ENCODE measurements at regions not wholly inside any gene's neighbourhood (a gene's known extent, or its start where the extent isn't known, plus 50 kb on each side); places are given as distances from the start of the nearest gene placed in this dataset.

DNA sequence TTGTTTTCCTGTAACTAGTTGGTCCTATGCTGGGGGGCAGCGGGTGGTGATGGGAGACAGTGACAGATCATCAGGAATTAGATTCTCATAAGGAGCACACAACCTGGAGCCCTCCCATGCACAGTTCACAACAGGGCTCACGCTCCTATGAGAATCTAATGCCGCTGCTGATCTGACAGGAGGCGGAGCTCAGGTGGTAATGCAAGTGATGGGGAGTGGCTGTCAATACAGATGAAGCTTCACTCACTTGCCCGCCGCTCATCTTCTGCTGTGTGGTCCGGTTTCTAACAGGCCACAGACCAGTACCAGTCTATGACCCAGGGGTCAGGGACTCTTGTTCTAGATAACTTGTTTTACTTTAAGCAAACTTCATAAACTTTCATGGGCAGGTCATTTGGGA lies 205.3 kb upstream of the SLC14A2 start:
- no peak overlapping the region for H3K27ac Mint-ChIP-seq (ENCODE audit: unreplicated experiment)
- H3K36me3 ChIP-seq (ENCODE audit: insufficient read depth, low read length): no peaks in the 10 kb centered on the region
- H3K9me3 Mint-ChIP-seq (ENCODE audit: unreplicated experiment): peaks cover 4% of the 10 kb centered on the region
- no peak overlapping the region for H2AFZ ChIP-seq (ENCODE audit: low read depth, low read length)
- H3K4me3 ChIP-seq (ENCODE audit: insufficient read depth, low read depth, low read length): no peak overlapping the region
- no peak overlapping the region for H3K9ac ChIP-seq (ENCODE audit: low read length)
- no peak for TF ChIP-seq CTCF (IDR thresholded peaks at IDR 0.05; ENCODE audit: insufficient read depth, low read depth, low read length)
- TF ChIP-seq EZH2 (IDR thresholded peaks at IDR 0.05; ENCODE audit: insufficient read depth, low read length): no peak
- peaks cover 4% of the 10 kb centered on the region for H3K4me1 ChIP-seq (ENCODE audit: insufficient read depth, low read length)
- no peaks in the 10 kb centered on the region for H3K4me1 Mint-ChIP-seq (ENCODE audit: low read depth, unreplicated experiment)
- H3K4me3 Mint-ChIP-seq (ENCODE audit: unreplicated experiment): no peak overlapping the region
- H3K4me2 ChIP-seq (ENCODE audit: low read length): no peak overlapping the region
- H3K27me3 Mint-ChIP-seq (ENCODE audit: low read depth, unreplicated experiment): no peaks in the 10 kb centered on the region
- H4K20me1 ChIP-seq (ENCODE audit: insufficient read depth, low read length): no peaks in the 10 kb centered on the region
- no peaks in the 10 kb centered on the region for H3K27me3 ChIP-seq (ENCODE audit: insufficient read depth, low read length)
- FAIRE-seq (no peak), DNase-seq (ENCODE audit: low read depth) (no peak)
- H3K79me2 ChIP-seq (ENCODE audit: insufficient read depth, low read length): no peaks in the 10 kb centered on the region
- no peaks in the 10 kb centered on the region for H3K9me3 ChIP-seq (ENCODE audit: insufficient read depth, low read depth, low read length)
- H3K36me3 Mint-ChIP-seq (ENCODE audit: low read depth, unreplicated experiment): no peaks in the 10 kb centered on the region
- H3K27ac ChIP-seq (ENCODE audit: low read depth, low read length): no peak overlapping the region

DNA sequence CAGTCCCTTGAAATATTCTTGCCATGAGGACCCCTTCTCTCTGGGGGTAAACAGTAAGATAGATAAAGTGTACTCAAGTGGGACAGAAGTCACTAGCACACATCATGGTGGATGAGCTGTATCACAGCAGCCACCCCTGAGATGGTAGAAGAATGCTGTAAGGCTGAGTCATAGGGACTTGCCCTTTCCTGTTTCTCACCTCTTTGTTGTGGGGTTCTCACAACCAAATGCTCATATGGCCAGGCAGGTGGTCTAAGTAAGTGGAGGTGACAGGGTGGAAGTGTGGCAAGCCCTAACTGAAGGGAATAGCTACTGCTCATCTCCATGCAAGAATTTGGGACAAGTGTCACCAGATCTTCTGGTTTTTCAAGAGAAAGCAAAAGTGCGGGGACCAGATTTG lies 202.7 kb upstream of the SLC14A2 start:
- FAIRE-seq: no peak
- no peak overlapping the region for H3K4me3 ChIP-seq (ENCODE audit: insufficient read depth, low read depth, low read length)
- no peaks in the 10 kb centered on the region for H4K20me1 ChIP-seq (ENCODE audit: insufficient read depth, low read length)
- no peaks in the 10 kb centered on the region for H3K9me3 ChIP-seq (ENCODE audit: insufficient read depth, low read depth, low read length)
- Mint-ChIP-seq H3K36me3 (ENCODE audit: low read depth, unreplicated experiment) (no peaks in the 10 kb centered on the region), H3K27me3 (ENCODE audit: low read depth, unreplicated experiment) (no peaks in the 10 kb centered on the region), H3K4me1 (ENCODE audit: low read depth, unreplicated experiment) (no peaks in the 10 kb centered on the region), H3K27ac (ENCODE audit: unreplicated experiment) (no peak overlapping the region), H3K9me3 (ENCODE audit: unreplicated experiment) (no peaks in the 10 kb centered on the region), H3K4me3 (ENCODE audit: unreplicated experiment) (no peak overlapping the region)
- no peak overlapping the region for H2AFZ ChIP-seq (ENCODE audit: low read depth, low read length)
- H3K36me3 ChIP-seq (ENCODE audit: insufficient read depth, low read length): no peaks in the 10 kb centered on the region
- DNase-seq (ENCODE audit: low read depth): no peak
- H3K79me2 ChIP-seq (ENCODE audit: insufficient read depth, low read length): no peaks in the 10 kb centered on the region
- no peak overlapping the region for H3K27ac ChIP-seq (ENCODE audit: low read depth, low read length)
- H3K4me2 ChIP-seq (ENCODE audit: low read length): no peak overlapping the region
- peaks cover 4% of the 10 kb centered on the region for H3K4me1 ChIP-seq (ENCODE audit: insufficient read depth, low read length)
- H3K9ac ChIP-seq (ENCODE audit: low read length): no peak overlapping the region
- H3K27me3 ChIP-seq (ENCODE audit: insufficient read depth, low read length): no peaks in the 10 kb centered on the region
- TF ChIP-seq CTCF (IDR thresholded peaks at IDR 0.05; ENCODE audit: insufficient read depth, low read depth, low read length): no peak
- no peak for TF ChIP-seq EZH2 (IDR thresholded peaks at IDR 0.05; ENCODE audit: insufficient read depth, low read length)

GRCh38 chr18:45413180-45413836 lies 202.0 kb upstream of the SLC14A2 start:
- DNase-seq (ENCODE audit: low read depth): no peak
- no peak overlapping the region for H3K4me3 Mint-ChIP-seq (ENCODE audit: unreplicated experiment)
- no peaks in the 10 kb centered on the region for H4K20me1 ChIP-seq (ENCODE audit: insufficient read depth, low read length)
- H3K27me3 ChIP-seq (ENCODE audit: insufficient read depth, low read length): no peaks in the 10 kb centered on the region
- TF ChIP-seq CTCF (IDR thresholded peaks at IDR 0.05; ENCODE audit: insufficient read depth, low read depth, low read length) (no peak), EZH2 (IDR thresholded peaks at IDR 0.05; ENCODE audit: insufficient read depth, low read length) (no peak)
- no peak overlapping the region for H3K27ac Mint-ChIP-seq (ENCODE audit: unreplicated experiment)
- H3K36me3 Mint-ChIP-seq (ENCODE audit: low read depth, unreplicated experiment): no peaks in the 10 kb centered on the region
- FAIRE-seq: no peak
- no peak overlapping the region for H3K27ac ChIP-seq (ENCODE audit: low read depth, low read length)
- H3K4me1 Mint-ChIP-seq (ENCODE audit: low read depth, unreplicated experiment): no peaks in the 10 kb centered on the region
- no peak overlapping the region for H3K4me2 ChIP-seq (ENCODE audit: low read length)
- no peaks in the 10 kb centered on the region for H3K36me3 ChIP-seq (ENCODE audit: insufficient read depth, low read length)
- peaks cover 4% of the 10 kb centered on the region for H3K4me1 ChIP-seq (ENCODE audit: insufficient read depth, low read length)
- H3K79me2 ChIP-seq (ENCODE audit: insufficient read depth, low read length): no peaks in the 10 kb centered on the region
- H2AFZ ChIP-seq (ENCODE audit: low read depth, low read length): no peak overlapping the region
- H3K27me3 Mint-ChIP-seq (ENCODE audit: low read depth, unreplicated experiment): no peaks in the 10 kb centered on the region
- no peak overlapping the region for H3K9ac ChIP-seq (ENCODE audit: low read length)
- no peak overlapping the region for H3K4me3 ChIP-seq (ENCODE audit: insufficient read depth, low read depth, low read length)
- H3K9me3 ChIP-seq (ENCODE audit: insufficient read depth, low read depth, low read length): no peaks in the 10 kb centered on the region
- no peaks in the 10 kb centered on the region for H3K9me3 Mint-ChIP-seq (ENCODE audit: unreplicated experiment)

Data from astrocyte (in vitro differentiated cells and primary cell).